ENCODE measurements at regions not wholly inside any gene's neighbourhood (a gene's known extent, or its start where the extent isn't known, plus 50 kb on each side); places are given as distances from the start of the nearest gene placed in this dataset.

DNA sequence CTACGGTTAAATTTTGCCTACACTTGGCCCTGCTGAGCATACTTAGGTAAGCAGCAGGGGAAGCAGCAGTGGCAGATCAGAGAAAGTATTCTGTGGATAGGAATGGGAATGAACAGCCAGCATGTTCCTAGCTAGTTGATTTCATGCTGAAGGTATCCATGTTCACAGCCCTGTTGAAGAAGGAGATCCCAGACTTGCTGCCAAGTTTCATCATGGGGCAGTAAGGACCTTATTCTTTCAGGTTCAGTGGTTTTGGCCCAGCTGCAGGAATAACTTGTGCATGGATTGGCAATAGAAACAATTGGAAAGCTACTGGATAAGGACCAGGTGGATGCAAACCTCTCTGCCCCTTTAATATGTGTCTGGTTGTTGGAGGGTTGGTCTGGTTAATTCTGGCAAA is 98.2 kb upstream of the TMEM178A start:
- BruUV-seq (replicated peaks), result no TSS peak
- H3K36me3 ChIP-seq (replicated peaks in 1 of 2; ENCODE audit: control insufficient read depth in 1 of 2, insufficient read depth in 2 of 2, low read length in 2 of 2), result peaks cover 2 to 3% of the 10 kb centered on the region in 2 experiments; a peak in 3 of 5 replicates
- H3K9me3 ChIP-seq (ENCODE audit: low read length), result peaks cover 20% of the 10 kb centered on the region
- no peak for TF ChIP-seq PAF1 (CRISPR knock-in tag; IDR thresholded peaks at IDR 0.05)
- TF ChIP-seq, protein P1, sequence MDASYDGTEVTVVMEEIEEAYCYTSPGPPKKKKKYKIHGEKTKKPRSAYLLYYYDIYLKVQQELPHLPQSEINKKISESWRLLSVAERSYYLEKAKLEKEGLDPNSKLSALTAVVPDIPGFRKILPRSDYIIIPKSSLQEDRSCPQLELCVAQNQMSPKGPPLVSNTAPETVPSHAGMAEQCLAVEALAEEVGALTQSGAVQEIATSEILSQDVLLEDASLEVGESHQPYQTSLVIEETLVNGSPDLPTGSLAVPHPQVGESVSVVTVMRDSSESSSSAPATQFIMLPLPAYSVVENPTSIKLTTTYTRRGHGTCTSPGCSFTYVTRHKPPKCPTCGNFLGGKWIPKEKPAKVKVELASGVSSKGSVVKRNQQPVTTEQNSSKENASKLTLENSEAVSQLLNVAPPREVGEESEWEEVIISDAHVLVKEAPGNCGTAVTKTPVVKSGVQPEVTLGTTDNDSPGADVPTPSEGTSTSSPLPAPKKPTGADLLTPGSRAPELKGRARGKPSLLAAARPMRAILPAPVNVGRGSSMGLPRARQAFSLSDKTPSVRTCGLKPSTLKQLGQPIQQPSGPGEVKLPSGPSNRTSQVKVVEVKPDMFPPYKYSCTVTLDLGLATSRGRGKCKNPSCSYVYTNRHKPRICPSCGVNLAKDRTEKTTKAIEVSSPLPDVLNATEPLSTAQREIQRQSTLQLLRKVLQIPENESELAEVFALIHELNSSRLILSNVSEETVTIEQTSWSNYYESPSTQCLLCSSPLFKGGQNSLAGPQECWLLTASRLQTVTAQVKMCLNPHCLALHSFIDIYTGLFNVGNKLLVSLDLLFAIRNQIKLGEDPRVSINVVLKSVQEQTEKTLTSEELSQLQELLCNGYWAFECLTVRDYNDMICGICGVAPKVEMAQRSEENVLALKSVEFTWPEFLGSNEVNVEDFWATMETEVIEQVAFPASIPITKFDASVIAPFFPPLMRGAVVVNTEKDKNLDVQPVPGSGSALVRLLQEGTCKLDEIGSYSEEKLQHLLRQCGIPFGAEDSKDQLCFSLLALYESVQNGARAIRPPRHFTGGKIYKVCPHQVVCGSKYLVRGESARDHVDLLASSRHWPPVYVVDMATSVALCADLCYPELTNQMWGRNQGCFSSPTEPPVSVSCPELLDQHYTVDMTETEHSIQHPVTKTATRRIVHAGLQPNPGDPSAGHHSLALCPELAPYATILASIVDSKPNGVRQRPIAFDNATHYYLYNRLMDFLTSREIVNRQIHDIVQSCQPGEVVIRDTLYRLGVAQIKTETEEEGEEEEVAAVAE (CRISPR knock-in tag; IDR thresholded peaks at IDR 0.05; ENCODE audit: borderline replicate concordance), result no peak
- no peak for TF ChIP-seq GLI4 (CRISPR knock-in tag; IDR thresholded peaks at IDR 0.05; ENCODE audit: borderline replicate concordance)
- no peak for TF ChIP-seq NONO (IDR thresholded peaks at IDR 0.05)
- TF ChIP-seq NONO (CRISPR knock-in tag; conservative IDR thresholded peaks at IDR 0.05), result no peak
- no peak for TF ChIP-seq TBP (CRISPR knock-in tag; IDR thresholded peaks at IDR 0.05)
- TF ChIP-seq SPEN (CRISPR knock-in tag; IDR thresholded peaks at IDR 0.05; ENCODE audit: low read depth), result no peak
- no peak for TF ChIP-seq ZNF256 (CRISPR knock-in tag; conservative IDR thresholded peaks at IDR 0.05)
- TF ChIP-seq ZNF143 (CRISPR knock-in tag; IDR thresholded peaks at IDR 0.05), result no peak
- 0 out of 2 replicates have a peak, but pooled peaks have one; percentile 52 for TF ChIP-seq NFATC3 (CRISPR knock-in tag; IDR thresholded peaks at IDR 0.05)
- CTCF ChIA-PET (ENCODE audit: low intra/inter-chr PET ratio, low total read pairs), result no interaction called here
- H3K79me2 ChIP-seq (ENCODE audit: insufficient read depth, low read length), result no peaks in the 10 kb centered on the region
- POLR2A ChIA-PET, result interaction anchor here (1.5 to 1.8 kb wide), 2 partner anchors 17 to 52 kb away, joined by 3 to 9 read pairs; no protein-coding TSS in a partner anchor
- H2AFZ ChIP-seq (ENCODE audit: low read length), result no peak overlapping the region
- in situ Hi-C loops (cut with HindIII; ENCODE audit: extremely low pct_ligation_motif_present, low pct_unique_long_range_greater_than_20kb) (no loop called here), intact Hi-C loops (cut with micrococcal nuclease; ENCODE audit: unreplicated experiment) (no loop called here)
- DNase-seq (ENCODE audit: low spot score), result no peak
- no peak overlapping the region for H3K4me2 ChIP-seq (ENCODE audit: low read depth, low read length)
- FAIRE-seq, result no peak
- ATAC-seq, result no peak
- no peaks in the 10 kb centered on the region for H3K27me3 ChIP-seq (ENCODE audit: control insufficient read depth in 1 of 2, insufficient read depth in 2 of 2, low read length in 2 of 2)
- peaks cover 47% of the 10 kb centered on the region for H3K4me1 ChIP-seq (ENCODE audit: insufficient read depth, low read length)
- WGBS (ENCODE audit: low lambda C conversion rate), result 100% methylated on average over 1 of the region's 1 CpG
- no peaks in the 10 kb centered on the region for H4K20me1 ChIP-seq (ENCODE audit: insufficient read depth, low read length)
- H3K9ac ChIP-seq (ENCODE audit: insufficient read depth, low read depth, low read length), result no peak overlapping the region
- no peak overlapping the region for H3K27ac ChIP-seq (ENCODE audit: extremely low read length, insufficient read depth, low read length)
- no peak overlapping the region for H3K4me3 ChIP-seq (replicated peaks in 1 of 3; ENCODE audit: insufficient read depth in 1 of 3, low read depth in 2 of 3, low read length in 3 of 3)
